GM21360 (cell line): ENCODE measurements at regions not wholly inside any gene's neighbourhood (a gene's known extent, or its start where the extent isn't known, plus 50 kb on each side); places are given as distances from the start of the nearest gene placed in this dataset.
"Not testable (repeated sequence)": the region's sequence is repeated elsewhere in the genome, so short reads cannot be mapped to it uniquely, and the experiment has no call there.

ENCODE experiments used
- ATAC-seq: cut with Tn5 transposase; IDR thresholded peaks from one replicate; pipeline ENCODE4 v1.9.1; 2021; ENCODE audit warnings: mild to moderate bottlenecking, moderate library complexity; ENCODE audit not compliant: unreplicated experiment

DNA sequence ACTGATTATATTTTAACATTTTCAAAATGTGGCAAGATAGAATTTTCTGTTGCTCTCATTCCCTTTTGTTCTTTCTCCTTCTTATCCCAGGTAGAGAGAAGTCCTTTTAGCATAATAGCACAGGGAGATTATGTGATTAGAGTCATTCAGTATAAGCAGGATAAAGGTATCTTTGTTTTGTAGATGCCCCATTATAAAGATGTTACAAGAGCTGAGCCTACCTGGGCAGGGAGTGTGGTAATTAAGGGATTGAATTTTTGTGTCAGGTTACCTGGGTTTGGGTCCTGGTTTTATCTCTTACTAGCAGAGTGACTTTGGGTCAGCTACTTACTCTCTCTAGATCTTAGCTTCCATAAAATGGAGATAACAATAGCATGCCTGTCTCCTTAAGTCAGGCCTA lies 536.5 kb downstream of the TMEM135 start:
- no peak for ATAC-seq

- ATAC-seq = no peak
Measured at GRCh38 chr11:87573708-87574107, 536.0 kb downstream of the TMEM135 start.

- no peak for ATAC-seq
Measured at GRCh38 chr11:87572881-87573280, 535.1 kb downstream of the TMEM135 start.

DNA sequence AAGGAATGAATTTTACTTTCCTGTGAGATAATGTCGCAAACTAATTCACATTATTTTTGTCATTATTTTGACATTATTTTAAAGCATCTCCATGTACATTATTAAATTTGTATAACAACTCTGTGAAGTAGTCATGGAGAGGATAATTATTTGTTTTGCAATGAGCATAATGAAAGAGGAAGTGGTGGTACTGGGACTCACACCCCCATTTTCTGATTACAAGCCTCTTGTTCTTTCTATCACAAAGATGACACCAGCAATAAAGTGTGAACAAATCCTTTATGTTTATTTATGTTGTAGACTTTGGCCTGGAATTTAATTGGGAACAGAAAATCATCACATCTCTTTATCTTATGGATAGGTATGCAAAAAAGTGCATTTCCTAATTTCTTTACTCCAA lies 522.6 kb downstream of the TMEM135 start:
- no peak for ATAC-seq

GRCh38 chr11:87559852-87560251 lies 522.1 kb downstream of the TMEM135 start:
- ATAC-seq = not testable (repeated sequence)

- ATAC-seq = no peak
Measured at GRCh38 chr11:87555101-87555500, 517.4 kb downstream of the TMEM135 start.

DNA sequence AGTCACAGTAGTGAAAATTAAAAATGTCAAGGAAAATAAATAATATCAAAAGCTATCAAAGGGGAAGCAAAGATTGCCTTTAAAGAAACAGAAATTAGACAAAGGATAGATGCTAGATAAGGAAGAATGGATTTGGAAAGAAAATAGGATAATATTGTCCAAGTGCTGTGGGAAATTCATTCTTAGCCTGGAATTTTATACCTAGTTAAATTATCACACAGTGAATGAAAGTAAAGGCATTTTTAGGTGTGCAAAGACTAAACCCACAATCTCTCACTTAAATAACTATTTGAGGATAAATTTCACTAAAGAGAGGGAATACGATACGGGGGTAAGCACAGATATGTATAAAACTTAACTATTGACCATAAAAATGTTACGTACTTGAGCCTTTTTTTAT lies 511.1 kb downstream of the TMEM135 start:
- no peak for ATAC-seq

GRCh38 chr11:87545858-87546257 lies 508.1 kb downstream of the TMEM135 start:
- no peak for ATAC-seq

DNA sequence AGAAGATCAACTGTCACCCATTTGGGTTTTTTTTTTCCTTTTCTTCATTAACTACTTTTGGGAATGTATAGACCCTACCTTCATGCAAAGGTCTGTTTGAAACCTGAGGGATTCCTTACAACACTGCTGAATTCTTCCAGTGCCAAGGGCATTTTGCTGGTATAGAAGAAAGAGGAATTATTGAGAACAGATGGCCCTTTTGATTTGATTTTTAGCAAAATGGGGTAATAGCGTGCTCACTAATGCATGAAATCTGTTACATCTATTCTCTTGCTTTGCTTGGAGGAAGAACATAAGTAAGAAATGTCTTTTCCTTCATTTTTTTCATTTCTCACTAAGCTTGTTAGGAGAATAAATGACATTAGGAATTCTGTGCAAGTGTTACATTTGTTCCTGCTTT lies 501.9 kb downstream of the TMEM135 start:
- no peak for ATAC-seq

DNA sequence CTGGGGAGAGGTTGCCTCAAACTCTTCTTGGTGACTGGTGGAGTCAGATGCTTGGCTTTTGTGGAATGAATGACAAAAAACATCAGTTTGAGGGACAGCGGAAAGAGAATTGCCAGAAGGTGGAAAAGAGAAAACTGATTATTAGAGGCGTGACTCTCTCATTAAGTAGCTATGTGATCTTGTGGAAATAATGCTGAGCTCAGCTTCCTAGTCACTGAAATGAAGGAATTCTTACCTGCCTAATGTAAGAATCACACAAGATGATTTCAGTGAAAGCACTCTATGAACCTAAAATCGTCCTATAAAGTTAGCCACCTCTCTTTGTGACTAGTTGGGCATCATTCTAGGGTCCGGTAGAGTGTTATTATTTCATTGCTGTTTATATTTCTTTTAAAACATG lies 498.8 kb downstream of the TMEM135 start:
- no peak for ATAC-seq

- ATAC-seq = no peak
Measured at GRCh38 chr11:87536016-87536415, 498.3 kb downstream of the TMEM135 start.

DNA sequence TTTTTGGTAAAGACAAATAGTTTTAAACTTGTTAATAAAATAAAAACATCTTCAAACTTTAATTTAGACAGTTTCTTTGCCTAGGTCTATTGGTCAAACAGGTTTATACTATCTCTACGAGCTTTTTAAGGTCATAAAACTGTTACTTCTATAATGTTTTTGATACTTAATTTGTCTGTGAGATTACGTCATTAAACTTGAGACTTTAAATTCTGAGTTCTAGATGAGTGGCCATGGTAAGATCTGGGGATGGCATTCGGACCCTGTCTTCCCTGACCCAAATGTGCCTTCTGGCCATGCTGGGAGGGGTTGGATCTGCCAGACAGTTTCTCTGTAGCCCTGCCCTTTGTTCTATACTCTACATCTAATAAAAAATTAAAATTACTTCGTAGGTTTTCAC lies 497.8 kb downstream of the TMEM135 start:
- ATAC-seq = no peak

- not testable (repeated sequence) for ATAC-seq
Measured at GRCh38 chr11:87531835-87532234, 494.1 kb downstream of the TMEM135 start.

GRCh38 chr11:87529486-87529885 lies 491.8 kb downstream of the TMEM135 start:
- ATAC-seq = no peak

- no peak for ATAC-seq
Measured at GRCh38 chr11:87528752-87529151, 491.0 kb downstream of the TMEM135 start.

GRCh38 chr11:87523276-87523675 lies 485.5 kb downstream of the TMEM135 start:
- no peak for ATAC-seq

- no peak for ATAC-seq
Measured at GRCh38 chr11:87518266-87518665, 480.5 kb downstream of the TMEM135 start.

DNA sequence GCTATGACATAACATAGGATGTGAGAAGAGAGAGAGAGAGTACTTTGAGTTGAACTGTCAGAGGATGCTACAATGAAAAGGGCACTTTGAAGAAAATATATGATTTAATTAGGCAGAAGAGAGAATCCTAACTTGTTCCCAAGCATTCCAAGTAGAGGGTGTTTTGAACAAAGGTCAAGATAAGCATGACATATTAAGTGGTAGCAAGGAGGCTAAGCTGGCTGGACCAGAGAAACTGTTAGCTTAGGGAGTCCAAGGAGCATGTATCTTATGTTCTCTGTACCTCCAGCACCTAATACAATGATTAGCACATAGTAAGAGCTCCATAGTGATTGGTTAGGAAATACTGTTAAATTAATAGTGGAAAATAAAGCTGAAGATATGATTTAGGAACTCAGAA lies 479.6 kb downstream of the TMEM135 start:
- ATAC-seq = no peak

GRCh38 chr11:87507722-87508121 lies 470.0 kb downstream of the TMEM135 start:
- ATAC-seq = not testable (repeated sequence)

DNA sequence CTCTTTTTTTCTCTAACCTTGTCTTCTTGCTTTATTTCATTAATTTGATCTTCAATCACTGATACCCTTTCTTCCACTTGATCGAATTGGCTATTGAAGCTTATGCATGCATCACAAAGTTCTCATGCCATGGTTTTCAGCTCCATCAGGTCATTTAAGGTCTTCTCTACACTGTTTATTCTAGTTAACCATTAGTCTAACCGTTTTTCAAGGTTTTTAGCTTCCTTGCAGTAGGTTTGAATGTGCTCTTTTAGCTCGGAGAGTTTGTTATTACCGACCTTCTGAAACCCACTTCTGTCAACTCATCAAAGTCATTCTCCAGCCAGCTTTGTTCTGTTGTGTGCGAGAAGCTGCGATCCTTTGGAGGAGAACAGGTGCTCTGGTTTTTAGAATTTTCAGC lies 469.2 kb downstream of the TMEM135 start:
- not testable (repeated sequence) for ATAC-seq

DNA sequence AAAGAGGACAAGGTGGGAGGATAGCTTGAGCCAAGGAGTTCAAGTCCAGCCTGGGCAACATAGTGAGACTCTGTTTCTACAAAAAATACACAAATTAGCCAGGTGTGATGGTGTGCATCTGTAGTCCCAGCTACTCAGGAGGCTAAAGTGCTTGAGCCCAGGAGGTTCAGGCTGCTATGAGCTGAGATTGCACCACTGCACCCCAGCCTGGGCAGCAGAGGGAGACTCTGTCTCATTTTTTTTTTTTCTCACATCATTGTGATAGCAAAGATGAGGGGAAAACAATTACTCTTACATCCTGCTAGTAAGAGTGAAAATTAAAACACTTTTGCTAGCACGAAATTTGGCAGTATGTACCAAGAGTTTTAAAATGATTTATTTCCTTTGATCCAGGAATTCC lies 463.7 kb downstream of the TMEM135 start:
- ATAC-seq = no peak

GRCh38 chr11:87494936-87495335 lies 457.2 kb downstream of the TMEM135 start:
- ATAC-seq = not testable (repeated sequence)

- ATAC-seq = not testable (repeated sequence)
Measured at GRCh38 chr11:87494026-87494425, 456.3 kb downstream of the TMEM135 start.

GRCh38 chr11:87493516-87493915 lies 455.8 kb downstream of the TMEM135 start:
- ATAC-seq = no peak
